HFFc6 (cell line): ENCODE measurements at regions not wholly inside any gene's neighbourhood (a gene's known extent, or its start where the extent isn't known, plus 50 kb on each side); places are given as distances from the start of the nearest gene placed in this dataset.
A peak's percentile ranks its signal among the peaks of the same experiment; 100 is the strongest.

ENCODE experiments used
- DNase-seq: peaks from one replicate; pipeline ENCODE4 v3.0.0-alpha.2; 2018
- H3K27ac Mint-ChIP-seq: 2 replicates; pipeline ENCODE4 v1.8.0; 2020; ENCODE audit warnings: mild to moderate bottlenecking, mixed read lengths
- H3K27me3 Mint-ChIP-seq: 2 replicates; pipeline ENCODE4 v1.8.0; 2021; ENCODE audit warnings: mild to moderate bottlenecking, moderate library complexity, mixed read lengths; ENCODE audit not compliant: insufficient read depth
- H3K36me3 Mint-ChIP-seq: 2 replicates; pipeline ENCODE4 v1.8.0; 2021; ENCODE audit warnings: low read depth, mixed read lengths
- H3K4me1 Mint-ChIP-seq: 2 replicates; pipeline ENCODE4 v1.8.0; 2020; ENCODE audit warnings: low read depth, mixed read lengths
- H3K4me3 Mint-ChIP-seq: 2 replicates; pipeline ENCODE4 v1.8.0; 2020; ENCODE audit warnings: mild to moderate bottlenecking, moderate library complexity, mixed read lengths
- H3K9me3 Mint-ChIP-seq: 2 replicates; pipeline ENCODE4 v1.8.0; 2020; ENCODE audit warnings: mild to moderate bottlenecking, mixed read lengths
- CTCF ChIP-seq: fragments of 200-600 bp; sonication (generic); IDR thresholded peaks from 2 replicates; pipeline ENCODE4 v1.5.0; 2021; ENCODE audit warnings: antibody characterized with exemption, mild to moderate bottlenecking

- DNase-seq = no peak
- no peak for TF ChIP-seq CTCF
- Mint-ChIP-seq H3K4me1 (no peaks in the 10 kb centered on the region), H3K27ac (no peak overlapping the region), H3K27me3 (no peaks in the 10 kb centered on the region), H3K9me3 (peaks cover 29% of the 10 kb centered on the region), H3K36me3 (no peaks in the 10 kb centered on the region), H3K4me3 (no peak overlapping the region)
Observed at GRCh38 chr14:26172396-26172795, 425.4 kb downstream of the NOVA1 start.

GRCh38 chr14:26170885-26171284 is 426.9 kb downstream of the NOVA1 start:
- DNase-seq = no peak
- no peak for TF ChIP-seq CTCF
- H3K36me3 Mint-ChIP-seq = no peaks in the 10 kb centered on the region
- peaks cover 33% of the 10 kb centered on the region for H3K9me3 Mint-ChIP-seq
- no peak overlapping the region for H3K4me3 Mint-ChIP-seq
- no peaks in the 10 kb centered on the region for H3K27me3 Mint-ChIP-seq
- no peak overlapping the region for H3K27ac Mint-ChIP-seq
- no peaks in the 10 kb centered on the region for H3K4me1 Mint-ChIP-seq

GRCh38 chr14:26163761-26164160 is 434.1 kb downstream of the NOVA1 start:
- no peaks in the 10 kb centered on the region; the same call in 1 of the 2 replicates for H3K36me3 Mint-ChIP-seq
- H3K27ac Mint-ChIP-seq = no peak overlapping the region
- no peak for DNase-seq
- H3K27me3 Mint-ChIP-seq = no peaks in the 10 kb centered on the region
- no peaks in the 10 kb centered on the region for H3K4me1 Mint-ChIP-seq
- peaks cover 34% of the 10 kb centered on the region for H3K9me3 Mint-ChIP-seq
- H3K4me3 Mint-ChIP-seq = no peak overlapping the region
- peak; percentile 21; the same call in 1 of the 2 replicates for TF ChIP-seq CTCF

- TF ChIP-seq CTCF = no peak
- H3K27me3 Mint-ChIP-seq = no peaks in the 10 kb centered on the region
- DNase-seq = no peak
- H3K4me1 Mint-ChIP-seq = no peaks in the 10 kb centered on the region
- H3K36me3 Mint-ChIP-seq = no peaks in the 10 kb centered on the region; the same call in 1 of the 2 replicates
- H3K27ac Mint-ChIP-seq = no peak overlapping the region
- no peak overlapping the region for H3K4me3 Mint-ChIP-seq
- peaks cover 40% of the 10 kb centered on the region for H3K9me3 Mint-ChIP-seq
Observed at GRCh38 chr14:26157517-26157916, 440.3 kb downstream of the NOVA1 start.

GRCh38 chr14:26143057-26143456 is 454.8 kb downstream of the NOVA1 start:
- Mint-ChIP-seq H3K4me1 (no peaks in the 10 kb centered on the region), H3K9me3 (peaks cover 48% of the 10 kb centered on the region), H3K27ac (no peak overlapping the region), H3K36me3 (no peaks in the 10 kb centered on the region), H3K27me3 (no peaks in the 10 kb centered on the region), H3K4me3 (no peak overlapping the region)
- no peak for TF ChIP-seq CTCF
- DNase-seq = no peak
